AG04450 (cell line): ENCODE measurements at regions not wholly inside any gene's neighbourhood (a gene's known extent, or its start where the extent isn't known, plus 50 kb on each side); places are given as distances from the start of the nearest gene placed in this dataset.

ENCODE experiments used
- CTCF ChIA-PET: fragments of 300-600, 350-600 bp; formaldehyde crosslinking; extraction: SDS; loops from one replicate; lab custom pipeline; 2022; ENCODE audit warnings: antibody characterized with exemption, inconsistent platforms; lab: Charles Lee
- POLR2A ChIA-PET: fragments of 350-600 bp; formaldehyde crosslinking; extraction: SDS; loops from one replicate; lab custom pipeline; 2021; ENCODE audit warnings: antibody characterized with exemption, inconsistent platforms; lab: Yijun Ruan, JAX
- DNase-seq: peaks from one replicate; pipeline ENCODE4 v3.0.0-alpha.2; 2011; ENCODE audit warnings: low read depth, low spot score
- H3K27ac ChIP-seq: one replicate; pipeline ENCODE4 v1.5.1; 2012; ENCODE audit warnings: low read depth, low read length, control low read depth
- H3K27me3 ChIP-seq: one replicate; pipeline ENCODE4 v1.6.0; 2012; ENCODE audit warnings: low read length; ENCODE audit not compliant: control insufficient read depth, insufficient read depth
- H3K4me3 ChIP-seq: 2 replicates; pipeline ENCODE4 v1.5.1; 2011; ENCODE audit warnings: mild to moderate bottlenecking, low read depth, low read length, control low read depth
- H3K9me3 ChIP-seq: 2 replicates; pipeline ENCODE4 v1.5.1; 2012; ENCODE audit warnings: low read length; ENCODE audit not compliant: control insufficient read depth, insufficient read depth
- CTCF ChIP-seq: IDR thresholded peaks from 2 replicates; pipeline ENCODE4 v1.5.1; 2011; ENCODE audit warnings: low read depth, low read length, control low read depth, inconsistent platforms

- peak overlapping the region; percentile 21 for H3K4me3 ChIP-seq
- peak; percentile 93 for DNase-seq
- no peak for TF ChIP-seq CTCF
- peaks cover 11% of the 10 kb centered on the region for H3K9me3 ChIP-seq
- ChIA-PET POLR2A (interaction anchor here (0.7 to 1.2 kb wide), 5 partner anchors 11 to 329 kb away, joined by 3 to 5 read pairs (median 4); partner anchors contain the start of gene IVNS1ABP), CTCF (interaction anchor here (0.6 to 2.4 kb wide), 8 partner anchors 11 to 566 kb away, joined by 3 to 14 read pairs (median 3); no protein-coding TSS in a partner anchor)
- H3K27me3 ChIP-seq, result no peaks in the 10 kb centered on the region
- peak overlapping the region; percentile 47 for H3K27ac ChIP-seq
Observed at GRCh38 chr1:185646202-185646683, 87.9 kb upstream of the HMCN1 start.

GRCh38 chr1:185645686-185646085, 88.5 kb upstream of the HMCN1 start:
- peaks cover 11% of the 10 kb centered on the region for H3K9me3 ChIP-seq
- ChIA-PET CTCF (interaction anchor here (0.7 to 2.4 kb wide), 7 partner anchors 10 to 475 kb away, joined by 3 to 14 read pairs (median 3); no protein-coding TSS in a partner anchor), POLR2A (interaction anchor here (1.0 kb wide), 1 partner anchor 329 kb away, joined by 4 read pairs; the partner anchor contains the start of gene IVNS1ABP)
- no peak overlapping the region for H3K4me3 ChIP-seq
- no peaks in the 10 kb centered on the region for H3K27me3 ChIP-seq
- no peak for DNase-seq
- H3K27ac ChIP-seq, result no peak overlapping the region
- no peak for TF ChIP-seq CTCF

GRCh38 chr1:185645162-185645640, 89.0 kb upstream of the HMCN1 start:
- CTCF ChIA-PET, result interaction anchor here (0.8 to 2.4 kb wide), 3 partner anchors 10 to 475 kb away, joined by 3 to 14 read pairs (median 3); no protein-coding TSS in a partner anchor
- POLR2A ChIA-PET, result no interaction called here
- H3K27ac ChIP-seq, result no peak overlapping the region
- DNase-seq, result no peak
- H3K9me3 ChIP-seq, result peaks cover 11% of the 10 kb centered on the region
- H3K27me3 ChIP-seq, result no peaks in the 10 kb centered on the region
- H3K4me3 ChIP-seq, result no peak overlapping the region
- TF ChIP-seq CTCF, result no peak

- ChIA-PET CTCF (no interaction called here), POLR2A (no interaction called here)
- H3K27ac ChIP-seq, result no peak overlapping the region
Observed at GRCh38 chr1:185644531-185644930, 89.7 kb upstream of the HMCN1 start.

More at GRCh38 chr1:185644531-185644930, 89.7 kb upstream of the HMCN1 start:
- Histone ChIP-seq H3K4me3 (no peak overlapping the region), H3K9me3 (peaks cover 11% of the 10 kb centered on the region), H3K27me3 (no peaks in the 10 kb centered on the region)
- DNase-seq, result no peak
- TF ChIP-seq CTCF, result no peak
